SK-N-DZ (cell line): ENCODE measurements at regions not wholly inside any gene's neighbourhood (a gene's known extent, or its start where the extent isn't known, plus 50 kb on each side); places are given as distances from the start of the nearest gene placed in this dataset.

Experiments used
- DNase-seq: peaks from one replicate; pipeline ENCODE4 v3.0.0-alpha.2; 2015; ENCODE audit warnings: low spot score

DNA sequence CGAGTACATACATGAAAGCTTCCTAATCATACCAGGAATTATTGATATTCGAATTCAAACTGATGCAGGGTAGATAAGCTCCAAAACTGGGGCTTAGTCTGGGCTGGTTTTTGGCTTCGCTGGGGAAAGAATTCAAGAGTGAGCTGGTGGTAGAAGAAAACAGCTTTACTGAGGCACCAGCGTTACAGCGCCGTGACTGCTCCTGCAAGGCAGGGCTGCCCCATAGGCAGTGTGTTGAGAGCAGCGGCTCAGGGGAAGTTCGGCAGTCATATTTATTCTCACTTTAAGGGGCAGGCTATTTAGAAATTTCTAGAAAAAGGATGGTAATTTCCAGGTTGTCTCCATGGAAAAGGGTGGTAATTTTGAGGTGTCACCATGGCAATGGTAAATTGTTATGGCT lies 292.6 kb upstream of the TCF4 start:
- DNase-seq = no peak

DNA sequence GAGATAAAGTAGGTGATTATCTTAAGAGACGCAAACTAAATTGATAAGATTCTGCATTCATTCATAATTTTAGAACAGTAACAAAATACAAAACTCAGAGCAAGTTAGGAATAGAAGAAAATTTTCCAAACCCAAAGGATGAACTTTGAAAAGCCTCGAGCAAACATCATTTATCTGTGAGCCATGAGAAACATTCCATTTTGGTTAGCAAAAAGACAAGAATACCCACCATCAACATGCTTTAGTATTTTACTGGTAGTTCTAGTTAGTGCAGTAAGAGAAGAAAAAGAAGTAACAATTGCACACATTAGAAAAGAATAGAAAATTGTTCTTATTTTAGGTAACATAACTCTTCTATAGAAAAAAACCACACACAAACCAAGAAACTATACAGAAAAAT lies 291.3 kb upstream of the TCF4 start:
- no peak for DNase-seq

DNA sequence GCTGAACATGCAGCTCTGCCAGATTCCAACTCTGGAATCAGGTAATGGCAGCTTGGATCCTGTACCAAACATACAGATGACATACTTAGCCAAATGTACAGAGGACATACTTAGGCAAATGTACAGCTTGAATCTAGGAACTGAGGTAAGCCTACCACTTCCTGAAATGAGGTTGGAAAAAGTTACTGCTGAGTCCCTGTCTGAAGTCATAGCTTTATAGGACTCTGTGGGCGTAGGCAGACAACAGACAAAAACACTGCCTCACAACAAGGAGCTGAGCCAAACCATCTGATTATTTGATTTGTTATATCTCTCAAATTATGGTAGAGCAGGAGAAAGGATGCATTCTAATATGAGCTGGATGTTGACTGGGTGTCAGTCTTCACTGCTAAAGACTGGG lies 290.2 kb upstream of the TCF4 start:
- no peak for DNase-seq

- no peak for DNase-seq
These were observed 289.3 kb upstream of the TCF4 start for GRCh38 chr18:55877321-55877720.

DNA sequence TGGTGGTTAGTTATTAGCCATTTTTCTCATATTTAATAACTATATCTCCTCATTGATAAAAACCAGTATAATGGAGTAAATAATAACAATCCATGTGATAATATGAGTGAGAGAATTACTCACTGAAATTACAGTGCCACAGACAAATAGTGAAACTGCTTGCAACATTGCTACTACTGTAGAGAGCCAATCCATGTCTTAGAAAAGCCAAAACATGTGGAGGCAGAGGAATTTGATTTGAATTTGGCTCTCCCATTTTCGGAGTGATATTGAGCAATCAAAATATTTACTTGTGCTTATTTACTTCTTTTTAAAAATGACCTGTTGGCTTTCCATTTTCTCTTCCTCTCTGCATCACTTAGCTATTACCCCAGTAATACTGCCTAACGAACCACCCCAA lies 288.3 kb upstream of the TCF4 start:
- no peak for DNase-seq

GRCh38 chr18:55875371-55875901 lies 287.4 kb upstream of the TCF4 start:
- no peak for DNase-seq

DNA sequence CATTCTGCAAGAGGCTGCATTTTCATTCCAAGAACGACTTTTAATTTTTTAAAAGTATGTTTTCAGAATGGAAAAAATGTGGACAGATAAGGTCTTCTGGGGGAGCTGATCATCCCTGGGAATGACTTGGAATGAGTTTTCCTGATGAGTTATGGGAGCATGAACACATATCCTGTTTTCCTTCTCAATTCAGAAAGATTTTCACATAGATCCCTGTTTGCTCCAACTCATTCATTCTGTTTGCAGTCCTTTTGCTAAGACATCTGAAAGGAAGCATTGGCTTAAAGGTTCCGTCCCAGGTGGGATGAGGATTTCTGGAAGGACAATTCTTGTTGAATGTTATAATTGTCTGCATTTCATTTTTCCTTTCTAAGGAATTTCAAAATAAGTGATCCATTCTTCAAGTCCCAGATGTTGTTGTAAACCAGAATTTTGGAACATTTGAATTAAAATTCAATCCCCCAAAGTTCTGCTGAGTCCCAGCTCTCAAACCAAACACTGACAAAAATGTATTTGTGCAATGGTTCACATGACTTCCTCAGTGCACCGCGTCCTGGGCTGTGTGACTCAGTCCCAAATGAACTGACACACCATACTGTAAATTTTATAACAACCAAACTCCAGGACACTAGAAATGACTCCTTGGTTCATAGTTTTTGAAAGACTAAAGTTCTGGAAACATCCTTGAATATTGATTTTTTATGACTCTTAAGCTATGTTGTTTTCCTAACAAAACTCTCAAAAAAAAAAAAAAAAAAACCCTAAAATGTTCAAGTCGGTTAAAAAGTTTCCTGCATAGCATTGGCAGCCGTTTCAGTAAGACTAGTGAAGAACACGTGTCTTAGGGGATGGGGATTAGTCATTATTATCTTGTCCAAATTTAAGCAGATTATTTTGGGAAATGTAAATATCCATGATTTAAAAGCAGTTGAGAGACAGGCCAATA lies 281.8 kb upstream of the TCF4 start:
- DNase-seq = no peak

GRCh38 chr18:55868909-55869308 lies 280.9 kb upstream of the TCF4 start:
- DNase-seq = no peak

GRCh38 chr18:55866886-55867285 lies 278.9 kb upstream of the TCF4 start:
- no peak for DNase-seq

GRCh38 chr18:55866006-55866405 lies 278.0 kb upstream of the TCF4 start:
- DNase-seq = no peak

GRCh38 chr18:55864281-55864680 lies 276.3 kb upstream of the TCF4 start:
- no peak for DNase-seq

DNA sequence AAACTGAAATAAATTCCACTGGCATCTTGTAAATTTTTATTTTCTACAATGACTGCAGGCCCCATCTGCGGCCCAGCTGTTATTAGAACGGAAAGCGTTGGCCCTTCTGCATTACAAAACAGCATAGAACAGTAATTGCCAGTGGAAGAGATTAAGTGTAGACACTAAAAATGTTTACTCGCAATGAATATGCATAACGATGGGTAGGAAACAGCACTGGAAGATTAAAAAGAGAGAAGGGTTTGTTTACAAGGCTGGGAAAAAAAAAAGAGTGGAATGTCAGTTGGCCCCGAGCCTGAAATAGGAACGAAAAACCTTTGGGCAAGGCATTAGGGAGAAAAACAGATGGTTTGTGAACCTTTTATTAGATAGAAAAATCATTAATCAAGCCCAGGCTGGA lies 275.9 kb upstream of the TCF4 start:
- DNase-seq = no peak

DNA sequence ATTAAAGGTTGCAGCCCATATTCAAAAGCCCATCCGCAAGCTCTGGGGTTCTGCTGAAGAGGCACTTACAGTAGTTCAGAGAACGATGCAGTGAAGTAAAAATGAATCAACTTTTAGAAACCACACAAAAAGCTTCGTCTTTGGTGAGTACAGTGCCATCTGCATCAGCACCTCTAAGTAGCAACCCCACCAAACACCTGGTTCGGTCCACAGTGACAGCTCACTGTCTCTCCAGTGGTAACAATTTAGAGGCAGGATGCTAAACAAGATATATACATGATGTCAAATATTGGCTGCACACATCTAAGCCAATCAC lies 275.4 kb upstream of the TCF4 start:
- no peak for DNase-seq

DNA sequence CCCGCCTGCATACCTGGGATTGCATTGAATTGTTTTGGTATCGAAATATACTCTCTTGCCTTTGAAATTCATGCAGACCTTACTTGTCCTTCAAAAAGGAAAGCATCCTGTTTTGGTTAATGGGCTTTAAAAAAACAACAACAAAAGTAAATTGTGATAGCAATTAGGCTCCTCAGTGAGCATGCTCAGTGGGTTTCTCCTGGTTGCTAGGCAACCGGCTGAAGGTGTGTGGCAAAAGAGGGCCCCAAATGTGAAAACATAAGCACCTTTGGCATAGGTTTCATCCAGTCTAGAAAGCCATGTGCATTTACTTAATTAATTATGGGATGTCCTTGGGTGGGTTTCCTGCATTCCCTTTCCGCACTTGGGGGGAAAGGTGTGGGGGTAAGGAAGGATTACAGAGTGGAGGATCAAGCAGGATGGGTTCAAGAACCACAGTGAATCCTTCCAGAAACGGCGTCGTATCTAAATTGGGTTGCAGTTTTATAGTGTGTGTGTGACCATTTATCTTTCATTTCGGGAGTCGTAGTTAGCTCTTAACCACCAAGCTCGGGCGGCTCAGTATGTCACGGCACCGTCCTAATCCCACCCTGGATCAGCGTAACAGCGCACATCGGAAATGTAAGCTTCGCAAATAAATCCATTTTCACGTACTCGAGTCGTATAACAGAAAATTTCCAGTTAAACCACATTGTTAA lies 274.9 kb upstream of the TCF4 start:
- DNase-seq = no peak

GRCh38 chr18:55861266-55861665 lies 273.3 kb upstream of the TCF4 start:
- DNase-seq = no peak

- no peak for DNase-seq
These were observed 270.9 kb upstream of the TCF4 start for GRCh38 chr18:55858661-55859515.

- DNase-seq = peak; percentile 28
These were observed 270.0 kb upstream of the TCF4 start for GRCh38 chr18:55857956-55858355.

- no peak for DNase-seq
These were observed 269.4 kb upstream of the TCF4 start for GRCh38 chr18:55857409-55857808.

DNA sequence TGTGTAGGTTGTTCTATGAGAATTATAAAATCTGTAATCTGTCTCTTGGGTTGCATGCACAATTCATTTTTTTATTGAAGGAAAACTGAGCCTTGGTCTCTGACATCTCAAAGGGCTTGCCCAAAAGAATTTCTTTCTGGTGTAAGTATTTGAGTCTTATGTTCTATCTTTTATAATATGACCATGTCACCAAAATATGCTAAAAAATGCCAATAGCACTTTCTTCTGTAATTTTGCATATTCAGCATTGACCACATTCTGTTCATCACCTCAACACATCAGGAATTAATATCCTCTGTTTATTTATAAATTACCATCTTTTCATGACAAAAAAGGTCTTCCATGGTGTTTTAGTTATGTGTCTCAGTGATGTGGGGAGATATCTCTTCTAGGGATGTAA lies 268.7 kb upstream of the TCF4 start:
- no peak for DNase-seq

DNA sequence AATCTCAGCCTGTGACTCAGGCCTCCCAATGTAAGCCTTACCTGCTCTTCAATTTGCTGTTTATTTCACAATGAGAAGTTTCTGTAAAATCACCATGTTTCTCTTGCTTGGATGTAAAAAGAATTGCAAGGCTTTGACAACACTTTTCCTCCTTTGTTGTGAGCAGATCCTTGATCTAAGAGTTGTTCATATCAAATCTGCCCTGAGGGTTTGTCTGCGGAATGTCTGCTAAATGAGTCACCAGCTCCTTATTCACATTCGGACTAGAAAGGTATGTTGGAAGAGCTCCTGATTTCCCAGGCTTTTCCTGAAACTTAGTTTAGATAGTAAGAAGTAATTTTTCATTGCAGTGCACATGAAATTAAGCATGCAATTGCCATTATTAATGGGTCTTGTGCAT lies 268.2 kb upstream of the TCF4 start:
- no peak for DNase-seq

DNA sequence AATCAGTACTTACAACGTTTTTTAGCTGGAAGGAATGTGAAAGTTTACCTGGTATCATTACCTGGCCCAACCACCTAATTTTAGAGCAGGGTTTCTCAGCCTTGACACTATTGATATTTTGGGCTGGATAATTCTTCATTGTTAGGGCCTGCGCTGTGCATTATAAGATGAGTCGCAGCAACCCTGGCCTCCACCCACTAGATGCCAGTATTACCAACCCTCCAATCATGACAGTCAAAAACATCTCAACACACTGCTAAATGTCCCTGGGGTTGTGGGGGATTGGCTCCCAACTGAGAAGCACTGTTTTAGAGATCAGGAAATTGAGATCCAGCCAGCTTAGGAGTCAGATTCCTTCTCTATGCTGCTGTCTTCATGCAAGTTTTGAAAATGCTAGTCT lies 265.3 kb upstream of the TCF4 start:
- no peak for DNase-seq

DNA sequence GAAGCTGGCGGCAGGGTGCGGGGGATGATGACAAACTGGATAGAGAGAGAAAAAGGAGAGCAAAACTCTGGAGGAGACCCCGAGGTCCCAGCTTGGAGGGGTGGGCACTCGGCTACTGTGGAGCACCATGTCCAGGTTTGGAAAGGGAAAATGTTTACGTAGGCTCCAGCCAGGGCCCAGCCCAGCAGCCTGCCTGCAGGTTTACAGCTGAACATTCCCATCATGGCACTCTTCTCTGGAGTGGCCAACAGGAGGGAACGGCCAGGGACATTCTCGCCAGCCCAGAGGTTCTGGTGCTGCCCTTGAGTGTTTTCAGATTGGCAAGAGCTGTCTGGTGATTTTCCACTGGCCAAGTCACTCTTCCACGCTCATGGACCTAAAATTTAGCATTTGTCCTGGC lies 262.9 kb upstream of the TCF4 start:
- no peak for DNase-seq
